Common myeloid progenitor, CD34-positive (primary cell): ENCODE measurements at regions not wholly inside any gene's neighbourhood (a gene's known extent, or its start where the extent isn't known, plus 50 kb on each side); places are given as distances from the start of the nearest gene placed in this dataset.

Experiments used
- CTCF ChIA-PET: fragments of 350-600 bp; sonication (Branson Sonifier 250); formaldehyde crosslinking; loops from one replicate; lab custom pipeline; 2021; ENCODE audit warnings: antibody characterized with exemption; lab: Charles Lee
- POLR2A ChIA-PET: fragments of 350-600 bp; sonication (Branson Sonifier 250); formaldehyde crosslinking; loops from one replicate; lab custom pipeline; 2021; ENCODE audit warnings: antibody characterized with exemption; lab: Charles Lee
- DNase-seq, 3 donors: peaks; one replicate each; pipeline versions ENCODE4 v3.0.0 to v3.0.0-alpha.2; 2013
- H3K27ac ChIP-seq, 2 experiments: 1 replicate in 1 of 2; 2 replicates in 1 of 2; pipeline ENCODE4 v1.7.0; 2013; ENCODE audit warnings: inconsistent platforms in 2 of 2, low read length in 2 of 2, mild to moderate bottlenecking in 2 of 2, low read depth in 1 of 2, moderate library complexity in 1 of 2; ENCODE audit not compliant: severe bottlenecking in 2 of 2, insufficient read depth in 1 of 2, poor library complexity in 1 of 2
- H3K27me3 ChIP-seq, 5 experiments: replicated peaks in 2 of 5; 1 replicate in 3 of 5; 2 replicates in 2 of 5; pipeline versions ENCODE4 v1.6.1 to v1.7.0; 2013; ENCODE audit warnings: low read length in 4 of 5, mild to moderate bottlenecking in 2 of 5, moderate library complexity in 2 of 5, inconsistent platforms in 1 of 5; ENCODE audit not compliant: insufficient read depth in 5 of 5, control insufficient read depth in 4 of 5
- H3K36me3 ChIP-seq, 4 experiments: 1 replicate in 2 of 4; 2 replicates in 2 of 4; pipeline versions ENCODE4 v1.6.1 to v1.7.0; 2013; ENCODE audit warnings: low read length in 3 of 4, control low read depth in 1 of 4, mild to moderate bottlenecking in 1 of 4; ENCODE audit not compliant: control insufficient read depth in 4 of 4, insufficient read depth in 4 of 4
- H3K4me1 ChIP-seq, 4 experiments: 1 replicate in 3 of 4; 2 replicates in 1 of 4; pipeline versions ENCODE4 v1.6.1 to v1.7.1; 2013; ENCODE audit warnings: low read length in 3 of 4, mild to moderate bottlenecking in 3 of 4, control low read depth in 1 of 4, inconsistent platforms in 1 of 4, moderate library complexity in 1 of 4; ENCODE audit not compliant: control insufficient read depth in 4 of 4, insufficient read depth in 4 of 4; ENCODE audit errors: control extremely low read depth in 1 of 4
- H3K4me3 ChIP-seq, 7 experiments: 1 replicate in 4 of 7; 2 replicates in 3 of 7; pipeline versions ENCODE4 v1.5.1 to v1.7.0; 2013; ENCODE audit warnings: mild to moderate bottlenecking in 7 of 7, low read length in 6 of 7, moderate library complexity in 6 of 7, inconsistent platforms in 2 of 7, low read depth in 2 of 7, control low read depth in 1 of 7; ENCODE audit not compliant: insufficient read depth in 4 of 7, control insufficient read depth in 1 of 7; ENCODE audit errors: extremely low read depth in 1 of 7
- H3K9me3 ChIP-seq, 5 experiments: 1 replicate in 4 of 5; 2 replicates in 1 of 5; pipeline versions ENCODE4 v1.6.1 to v1.7.1; 2013; ENCODE audit warnings: low read length in 4 of 5, mild to moderate bottlenecking in 2 of 5, inconsistent platforms in 1 of 5, low read depth in 1 of 5, moderate library complexity in 1 of 5; ENCODE audit not compliant: control insufficient read depth in 4 of 5, insufficient read depth in 2 of 5; ENCODE audit errors: control extremely low read depth in 1 of 5
- WGBS: methylation state at CpG from one replicate; pipeline ENCODE4 v1.1.5; 2013; ENCODE audit not compliant: insufficient coverage; 5-methylcytosine and 5-hydroxymethylcytosine counted together

DNA sequence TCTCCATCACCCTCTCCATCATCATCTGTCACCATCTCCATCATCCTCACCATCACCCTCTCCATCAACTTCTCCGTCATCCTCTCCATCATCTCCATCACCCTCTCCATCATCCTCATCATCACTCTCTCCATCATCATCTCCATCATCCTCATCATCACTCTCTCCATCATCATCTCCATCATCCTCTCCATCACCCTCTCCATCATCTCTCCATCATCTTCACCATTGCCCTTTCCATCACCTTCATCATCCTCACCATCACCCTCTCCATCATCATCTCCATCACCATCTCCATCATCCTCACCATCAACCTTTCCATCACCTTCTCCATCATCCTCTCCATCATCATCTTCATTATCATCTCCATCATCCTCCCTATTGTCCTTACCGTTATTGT, 565.5 kb upstream of the SGCD start:
- Histone ChIP-seq H3K4me3 (no peak overlapping the region), H3K4me1 (peaks cover 0 to 3% (median 0%) of the 10 kb centered on the region in 4 experiments), H3K9me3 (peaks cover 0 to 4% (median 2%) of the 10 kb centered on the region in 5 experiments), H3K36me3 (no peaks in the 10 kb centered on the region), H3K27ac (no peak overlapping the region), H3K27me3 (no peaks in the 10 kb centered on the region)
- ChIA-PET CTCF (no interaction called here), POLR2A (no interaction called here)
- 100% methylated on average over 2 of the region's 2 CpGs for WGBS
- no peak for DNase-seq

DNA sequence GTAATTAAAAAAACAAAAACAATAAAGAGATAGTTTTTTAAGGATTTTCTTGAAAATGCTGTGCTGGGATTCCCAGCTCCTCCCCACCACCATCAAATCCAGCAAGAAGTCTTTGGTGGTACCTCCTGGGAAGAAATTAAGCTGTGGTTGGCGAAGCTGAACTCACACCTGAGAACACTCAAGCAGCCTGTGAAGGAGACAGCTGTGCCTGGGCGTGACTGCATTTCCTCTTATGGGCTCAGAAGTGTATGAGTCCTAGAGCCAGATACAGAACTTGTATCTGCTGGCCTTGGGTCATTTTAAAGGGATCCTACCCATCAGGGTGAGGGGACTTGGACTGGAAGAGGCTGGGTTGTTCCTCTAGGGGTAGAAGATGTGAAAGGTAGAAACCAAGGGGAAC, 561.2 kb upstream of the SGCD start:
- WGBS: 100% methylated on average over 2 of the region's 2 CpGs
- H3K4me3 ChIP-seq: no peak overlapping the region
- no peaks in the 10 kb centered on the region for H3K36me3 ChIP-seq
- H3K27ac ChIP-seq: no peak overlapping the region
- H3K4me1 ChIP-seq: peaks cover 0 to 3% (median 0%) of the 10 kb centered on the region in 4 experiments
- peaks cover 0 to 4% (median 2%) of the 10 kb centered on the region in 5 experiments for H3K9me3 ChIP-seq
- no peak for DNase-seq
- ChIA-PET POLR2A (no interaction called here), CTCF (no interaction called here)
- no peaks in the 10 kb centered on the region for H3K27me3 ChIP-seq

DNA sequence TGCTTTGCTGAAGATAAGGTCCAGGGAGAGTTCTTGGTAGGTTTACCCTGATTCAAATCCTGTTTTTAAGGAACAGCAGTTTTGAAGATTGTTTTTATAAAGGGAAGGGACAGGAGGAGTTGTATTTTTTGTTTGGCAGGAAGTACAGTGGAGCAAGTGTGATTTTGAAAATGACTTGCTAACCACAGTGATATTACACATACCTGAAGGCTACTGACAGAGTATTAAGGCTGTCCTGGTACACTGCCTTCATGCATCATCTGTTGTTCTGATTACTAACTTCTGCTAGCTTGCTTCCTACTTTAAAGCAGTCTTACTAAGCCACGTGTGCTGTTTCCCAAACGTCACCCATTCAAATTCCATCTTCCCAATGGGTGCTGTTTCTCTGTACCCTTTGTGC, 559.5 kb upstream of the SGCD start:
- POLR2A ChIA-PET: no interaction called here
- H3K9me3 ChIP-seq: peaks cover 0 to 1% (median 0%) of the 10 kb centered on the region in 5 experiments
- H3K4me1 ChIP-seq: peaks cover 0 to 3% (median 0%) of the 10 kb centered on the region in 4 experiments
- no peak overlapping the region for H3K4me3 ChIP-seq
- H3K36me3 ChIP-seq: no peaks in the 10 kb centered on the region
- no peak overlapping the region for H3K27ac ChIP-seq
- no CpG with 5 or more reads among the region's 2 CpGs for WGBS
- no peak for DNase-seq
- no peaks in the 10 kb centered on the region for H3K27me3 ChIP-seq
- CTCF ChIA-PET: no interaction called here

DNA sequence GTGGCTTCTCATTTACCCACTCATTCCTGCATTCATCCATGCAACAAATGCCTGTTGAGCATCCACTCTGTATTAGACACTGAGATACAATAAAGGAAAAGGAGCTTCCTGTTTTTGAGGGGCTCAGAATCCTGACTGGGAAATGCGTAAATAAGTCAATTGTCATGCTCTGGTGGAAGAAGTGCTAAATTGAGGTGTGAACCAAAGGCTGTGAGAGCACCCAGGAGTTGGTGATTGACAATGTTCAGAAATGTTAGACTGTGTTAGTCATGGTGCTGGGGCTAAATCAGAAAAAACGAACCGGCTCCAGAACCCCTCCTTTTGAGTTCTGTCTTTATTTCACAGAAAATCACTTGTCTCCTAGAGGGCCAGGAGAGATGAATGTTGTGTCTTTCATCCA, 558.6 kb upstream of the SGCD start:
- Histone ChIP-seq H3K4me1 (peaks cover 0 to 3% (median 0%) of the 10 kb centered on the region in 4 experiments), H3K9me3 (peaks cover 0 to 1% (median 0%) of the 10 kb centered on the region in 5 experiments), H3K4me3 (no peak overlapping the region), H3K36me3 (no peaks in the 10 kb centered on the region), H3K27ac (no peak overlapping the region), H3K27me3 (no peaks in the 10 kb centered on the region)
- DNase-seq: no peak
- CTCF ChIA-PET: no interaction called here
- 63% methylated on average over 1 of the region's 3 CpGs for WGBS
- POLR2A ChIA-PET: no interaction called here

DNA sequence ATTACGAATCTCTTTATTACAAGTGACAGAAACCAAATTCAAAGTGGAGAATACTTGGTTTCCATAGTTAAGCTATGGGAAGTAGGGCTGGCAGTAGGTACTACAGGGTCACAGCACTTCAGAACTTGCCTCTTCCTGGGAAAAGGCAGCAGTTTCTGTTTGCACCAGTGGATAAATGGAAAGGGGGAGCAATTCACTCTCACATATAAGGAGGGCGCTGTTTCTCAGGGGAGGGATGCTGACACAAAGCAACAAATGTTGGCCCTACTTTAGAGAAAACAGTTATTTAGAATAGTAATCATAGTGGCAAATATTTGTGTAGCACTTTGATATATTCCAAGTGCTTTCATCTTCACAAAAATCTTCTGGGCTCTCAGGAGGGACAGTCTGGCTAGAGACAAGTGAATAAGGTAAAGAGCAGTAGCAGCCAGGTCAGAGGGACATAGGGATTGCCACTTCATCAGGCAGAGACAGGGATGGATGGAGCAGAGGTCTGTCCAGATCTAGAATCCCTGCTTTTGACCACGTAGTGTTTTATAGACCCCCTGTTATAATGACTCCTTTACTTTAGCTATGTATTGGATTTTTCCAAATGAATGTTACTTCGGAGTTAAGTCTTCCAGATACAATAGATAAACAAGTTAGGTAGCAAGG, 554.8 kb upstream of the SGCD start:
- ChIA-PET POLR2A (no interaction called here), CTCF (no interaction called here)
- Histone ChIP-seq H3K9me3 (no peaks in the 10 kb centered on the region), H3K4me3 (no peak overlapping the region), H3K4me1 (no peaks in the 10 kb centered on the region), H3K36me3 (no peaks in the 10 kb centered on the region), H3K27me3 (no peaks in the 10 kb centered on the region), H3K27ac (no peak overlapping the region)
- no peak for DNase-seq
- WGBS: 80% methylated on average over 1 of the region's 4 CpGs

DNA sequence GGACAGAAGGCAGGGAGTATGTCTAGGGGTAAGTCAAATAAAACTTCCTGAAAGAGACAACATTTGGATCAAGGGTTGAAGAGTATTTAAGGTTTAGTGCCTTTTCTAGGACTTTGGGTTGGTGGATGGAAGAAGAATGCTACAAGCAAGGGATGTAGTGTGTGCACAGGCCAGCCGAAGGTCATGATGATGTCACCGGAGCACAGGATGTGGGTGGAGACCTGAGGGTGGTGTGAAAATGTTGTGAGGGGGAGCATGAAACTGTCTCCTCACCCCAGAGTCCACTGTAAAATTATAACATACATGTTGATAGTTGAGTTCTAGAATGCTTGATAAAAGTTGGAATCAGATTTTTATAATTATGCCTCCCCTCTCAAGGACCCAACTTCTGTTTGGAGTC, 553.3 kb upstream of the SGCD start:
- Histone ChIP-seq H3K27ac (no peak overlapping the region), H3K36me3 (no peaks in the 10 kb centered on the region), H3K4me3 (no peak overlapping the region), H3K27me3 (no peaks in the 10 kb centered on the region), H3K4me1 (no peaks in the 10 kb centered on the region), H3K9me3 (no peaks in the 10 kb centered on the region)
- ChIA-PET POLR2A (no interaction called here), CTCF (no interaction called here)
- no peak for DNase-seq
- WGBS: no CpG with 5 or more reads among the region's 2 CpGs

DNA sequence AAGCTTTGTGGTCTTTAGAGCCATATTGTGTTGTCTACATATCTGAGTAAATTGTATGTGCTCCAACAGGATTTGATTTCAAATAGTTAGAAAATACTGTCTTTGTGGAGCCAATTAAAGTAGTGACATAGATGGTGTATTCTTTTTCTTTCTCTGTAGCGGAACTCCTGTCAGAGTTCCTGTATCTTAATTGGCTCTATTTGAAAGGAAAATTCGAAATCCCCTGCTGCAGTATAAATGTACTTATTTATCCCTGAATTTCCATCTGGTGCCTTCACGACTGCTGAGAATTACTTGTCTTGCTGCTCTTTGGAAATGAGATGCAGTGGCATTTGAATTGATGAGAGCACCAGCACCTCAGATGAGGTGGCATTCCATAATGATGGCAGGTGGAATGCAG, 546.7 kb upstream of the SGCD start:
- no peak for DNase-seq
- H3K4me3 ChIP-seq: no peak overlapping the region
- H3K4me1 ChIP-seq: no peaks in the 10 kb centered on the region
- WGBS: 100% methylated on average over 1 of the region's 3 CpGs
- no peaks in the 10 kb centered on the region for H3K27me3 ChIP-seq
- H3K9me3 ChIP-seq: peaks cover 0 to 2% (median 0%) of the 10 kb centered on the region in 5 experiments
- ChIA-PET CTCF (no interaction called here), POLR2A (no interaction called here)
- H3K27ac ChIP-seq: no peak overlapping the region
- no peaks in the 10 kb centered on the region for H3K36me3 ChIP-seq
